ENCODE measurements at regions not wholly inside any gene's neighbourhood (a gene's known extent, or its start where the extent isn't known, plus 50 kb on each side); places are given as distances from the start of the nearest gene placed in this dataset.

GRCh38 chr2:136327162-136327852 lies 209.4 kb upstream of the CXCR4 start:
- CTCF ChIA-PET = interaction anchor here (0.7 kb wide), 1 partner anchor 344 kb away, joined by 4 read pairs; no protein-coding TSS in a partner anchor
- ATAC-seq = peak; percentile 60
- H3K27ac ChIP-seq (ENCODE audit: low read length) = no peak overlapping the region

GRCh38 chr2:136325844-136326331 lies 207.9 kb upstream of the CXCR4 start:
- Histone ChIP-seq H3K9me3 (ENCODE audit: control insufficient read depth, insufficient read depth, low read depth, low read length) (no peaks in the 10 kb centered on the region), H3K4me1 (ENCODE audit: control insufficient read depth, insufficient read depth, low read length) (no peaks in the 10 kb centered on the region; the same call in 1 of the 2 replicates), H3K4me3 (ENCODE audit: low read depth in 2 of 2, low read length in 2 of 2) (no peak overlapping the region), H3K27me3 (ENCODE audit: control insufficient read depth, insufficient read depth, low read length) (no peaks in the 10 kb centered on the region), H3K27ac (ENCODE audit: low read length) (no peak overlapping the region), H3K36me3 (ENCODE audit: control insufficient read depth, insufficient read depth, low read length) (no peaks in the 10 kb centered on the region)
- in situ Hi-C loops (cut with HindIII; ENCODE audit: low pct_unique_long_range_greater_than_20kb, low sequenced_read_pairs) (no loop called here), intact Hi-C loops (cut with micrococcal nuclease; ENCODE audit: unreplicated experiment) (no loop called here)
- ATAC-seq (no peak), DNase-seq (ENCODE audit: low read depth, low spot score) (no peak)
- ChIA-PET POLR2A (no interaction called here), CTCF (no interaction called here)
- TF ChIP-seq REST (IDR thresholded peaks at IDR 0.05; ENCODE audit: insufficient read depth in 1 of 2, low read depth in 2 of 2, low read length in 1 of 2) (no peak), POLR2AphosphoS5 (IDR thresholded peaks at IDR 0.05; ENCODE audit: low read depth, low read length) (no peak), SIN3A (IDR thresholded peaks at IDR 0.05; ENCODE audit: borderline replicate concordance, insufficient read depth, low read depth, low read length) (no peak), TCF7L2 (IDR thresholded peaks at IDR 0.05; ENCODE audit: low read depth, low read length) (no peak), CTCF (IDR thresholded peaks at IDR 0.05) (no peak)
- no TSS peak for BruUV-seq (replicated peaks)

More at GRCh38 chr2:136327162-136327852, 209.4 kb upstream of the CXCR4 start:
- POLR2A ChIA-PET = no interaction called here
- TF ChIP-seq TCF7L2 (IDR thresholded peaks at IDR 0.05; ENCODE audit: low read depth, low read length) (no peak), SIN3A (IDR thresholded peaks at IDR 0.05; ENCODE audit: borderline replicate concordance, insufficient read depth, low read depth, low read length) (no peak), CTCF (IDR thresholded peaks at IDR 0.05) (no peak), POLR2AphosphoS5 (IDR thresholded peaks at IDR 0.05; ENCODE audit: low read depth, low read length) (no peak), REST (IDR thresholded peaks at IDR 0.05; ENCODE audit: insufficient read depth in 1 of 2, low read depth in 2 of 2, low read length in 1 of 2) (no peak)
- in situ Hi-C loops (cut with HindIII; ENCODE audit: low pct_unique_long_range_greater_than_20kb, low sequenced_read_pairs) (no loop called here), intact Hi-C loops (cut with micrococcal nuclease; ENCODE audit: unreplicated experiment) (no loop called here)
- no peaks in the 10 kb centered on the region for H3K36me3 ChIP-seq (ENCODE audit: control insufficient read depth, insufficient read depth, low read length)
- H3K27me3 ChIP-seq (ENCODE audit: control insufficient read depth, insufficient read depth, low read length) = no peaks in the 10 kb centered on the region
- H3K4me1 ChIP-seq (ENCODE audit: control insufficient read depth, insufficient read depth, low read length) = no peaks in the 10 kb centered on the region; the same call in 1 of the 2 replicates
- BruUV-seq (replicated peaks) = no TSS peak
- no peak for DNase-seq (ENCODE audit: low read depth, low spot score)
- no peaks in the 10 kb centered on the region for H3K9me3 ChIP-seq (ENCODE audit: control insufficient read depth, insufficient read depth, low read depth, low read length)
- peak overlapping the region in 1 of 2 experiments; percentile 2; a peak in 2 of 4 replicates for H3K4me3 ChIP-seq (ENCODE audit: low read depth in 2 of 2, low read length in 2 of 2)
